Colonic mucosa (tissue), 4 donors: ENCODE measurements at regions not wholly inside any gene's neighbourhood (a gene's known extent, or its start where the extent isn't known, plus 50 kb on each side); places are given as distances from the start of the nearest gene placed in this dataset.
A peak's percentile ranks its signal among the peaks of the same experiment; 100 is the strongest.

Experiments
- DNase-seq: peaks from one replicate; pipeline ENCODE4 v3.0.0-alpha.2; 2020
- H3K27ac ChIP-seq: fragments of 200-600 bp; one replicate; pipeline ENCODE4 v1.8.0; 2021
- H3K27me3 ChIP-seq: fragments of 200-600 bp; one replicate; pipeline ENCODE4 v1.8.0; 2021
- H3K36me3 ChIP-seq: fragments of 200-600 bp; one replicate; pipeline ENCODE4 v1.8.0; 2021
- H3K4me1 ChIP-seq: fragments of 200-600 bp; one replicate; pipeline ENCODE4 v1.8.0; 2021; ENCODE audit warnings: mild to moderate bottlenecking
- H3K4me3 ChIP-seq: fragments of 200-600 bp; one replicate; pipeline ENCODE4 v1.8.0; 2021
- H3K9ac ChIP-seq, 2 donors: one replicate each; pipeline ENCODE4 v1.7.0; 2013; ENCODE audit warnings: control low read depth in 2 of 2, low read depth in 2 of 2, low read length in 2 of 2
- H3K9me3 ChIP-seq: fragments of 200-600 bp; one replicate; pipeline ENCODE4 v1.8.0; 2021
- CTCF ChIP-seq: fragments of 200-600 bp; IDR thresholded peaks from one replicate; pipeline ENCODE4 v1.8.0; 2022; ENCODE audit warnings: antibody characterized with exemption, mild to moderate bottlenecking
- intact Hi-C: fragments of 100-400 bp; cut with DNase I; formaldehyde crosslinking; loops from one replicate; pipeline ENCODE4 v1.14.1; 2022
- donor health status: healthy.
- donor health status: DM: no; HTN: no; CAD: no.
- donor health status: DM: no; HTN: no; CAD: no.

- Histone ChIP-seq H3K9me3 (no peaks in the 10 kb centered on the region), H3K4me3 (no peak overlapping the region), H3K27ac (no peak overlapping the region), H3K36me3 (no peaks in the 10 kb centered on the region), H3K27me3 (no peaks in the 10 kb centered on the region), H3K9ac (no peak overlapping the region), H3K4me1 (no peaks in the 10 kb centered on the region)
- intact Hi-C loops, result no loop called here
- no peak for DNase-seq
- no peak for TF ChIP-seq CTCF
These were observed 135.5 kb downstream of the CEMIP2 start for GRCh38 chr9:71632776-71633175.

- Histone ChIP-seq H3K27ac (no peak overlapping the region), H3K27me3 (no peaks in the 10 kb centered on the region), H3K9me3 (no peaks in the 10 kb centered on the region), H3K36me3 (no peaks in the 10 kb centered on the region), H3K4me3 (no peak overlapping the region), H3K4me1 (no peaks in the 10 kb centered on the region), H3K9ac (no peak overlapping the region)
- no peak for DNase-seq
- TF ChIP-seq CTCF, result no peak
- intact Hi-C loops, result no loop called here
These were observed 137.8 kb downstream of the CEMIP2 start for GRCh38 chr9:71630377-71630995.

GRCh38 chr9:71629578-71630215 lies 138.6 kb downstream of the CEMIP2 start:
- no peak for TF ChIP-seq CTCF
- no peak overlapping the region for H3K4me3 ChIP-seq
- DNase-seq, result no peak
- H3K4me1 ChIP-seq, result no peaks in the 10 kb centered on the region
- no peak overlapping the region for H3K27ac ChIP-seq
- intact Hi-C loops, result no loop called here
- no peaks in the 10 kb centered on the region for H3K9me3 ChIP-seq
- H3K36me3 ChIP-seq, result no peaks in the 10 kb centered on the region
- H3K27me3 ChIP-seq, result no peaks in the 10 kb centered on the region
- H3K9ac ChIP-seq, result no peak overlapping the region

- intact Hi-C loops, result no loop called here
- TF ChIP-seq CTCF, result peak; percentile 22
- Histone ChIP-seq H3K4me3 (no peak overlapping the region), H3K36me3 (no peaks in the 10 kb centered on the region), H3K27me3 (no peaks in the 10 kb centered on the region), H3K4me1 (no peaks in the 10 kb centered on the region), H3K9me3 (no peaks in the 10 kb centered on the region), H3K27ac (no peak overlapping the region), H3K9ac (no peak overlapping the region)
- no peak for DNase-seq
These were observed 140.1 kb downstream of the CEMIP2 start for GRCh38 chr9:71628247-71628646.

GRCh38 chr9:71627537-71627936 lies 140.8 kb downstream of the CEMIP2 start:
- Histone ChIP-seq H3K9ac (no peak overlapping the region), H3K27me3 (no peaks in the 10 kb centered on the region), H3K36me3 (no peaks in the 10 kb centered on the region), H3K4me3 (no peak overlapping the region), H3K9me3 (no peaks in the 10 kb centered on the region), H3K27ac (no peak overlapping the region), H3K4me1 (no peaks in the 10 kb centered on the region)
- no peak for TF ChIP-seq CTCF
- intact Hi-C loops, result no loop called here
- no peak for DNase-seq
